Transverse colon (tissue), 4 donors: ENCODE measurements at regions not wholly inside any gene's neighbourhood (a gene's known extent, or its start where the extent isn't known, plus 50 kb on each side); places are given as distances from the start of the nearest gene placed in this dataset.

Source experiments
- CTCF ChIP-seq, 5 experiments: fragments of 200-600 bp in 3 of 5; fragments of 450-650 bp in 2 of 5; sonication (generic) in 3 of 5; IDR thresholded peaks; 1 replicate in 2 of 5; 2 replicates in 3 of 5; pipeline ENCODE4 v1.5.1; 2016 to 2017; ENCODE audit warnings: antibody characterized with exemption in 5 of 5, inconsistent platforms in 3 of 5, mild to moderate bottlenecking in 2 of 5, moderate library complexity in 1 of 5
- EP300 ChIP-seq: sonication (generic); formaldehyde crosslinking; IDR thresholded peaks from one replicate; pipeline ENCODE4 v1.6.1; 2017; ENCODE audit warnings: antibody characterized with exemption, low read depth
- POLR2A ChIP-seq: fragments of 450-650 bp; IDR thresholded peaks from one replicate; pipeline ENCODE4 v1.6.1; 2016; ENCODE audit warnings: antibody characterized with exemption, mild to moderate bottlenecking, moderate library complexity
- POLR2AphosphoS5 ChIP-seq, 3 donors: sonication (generic); formaldehyde crosslinking; IDR thresholded peaks; one replicate each; pipeline ENCODE4 v1.6.1; 2016; ENCODE audit warnings: antibody characterized with exemption in 3 of 3

- TF ChIP-seq CTCF (IDR thresholded peaks at IDR 0.05) = no peak
- TF ChIP-seq POLR2AphosphoS5 (IDR thresholded peaks at IDR 0.05) = no peak
- TF ChIP-seq POLR2A = no peak
- TF ChIP-seq EP300 = no peak
Measured at GRCh38 chr13:104817271-104817670, 1718.2 kb downstream of the EFNB2 start.
